ENCODE measurements at regions not wholly inside any gene's neighbourhood (a gene's known extent, or its start where the extent isn't known, plus 50 kb on each side); places are given as distances from the start of the nearest gene placed in this dataset.

- TF ChIP-seq RCOR1 (IDR thresholded peaks at IDR 0.05; ENCODE audit: borderline replicate concordance in 1 of 2, low read depth in 2 of 2, low read length in 2 of 2) (no peak), HNRNPL (IDR thresholded peaks at IDR 0.05; ENCODE audit: low read depth, low read length) (no peak), USF2 (CRISPR knock-in tag; IDR thresholded peaks at IDR 0.05) (no peak), EP300 (IDR thresholded peaks at IDR 0.05; ENCODE audit: low read length) (no peak), EZH2 (IDR thresholded peaks at IDR 0.05; ENCODE audit: borderline replicate concordance, low read depth, low read length) (no peak), ETS1 (conservative IDR thresholded peaks at IDR 0.05; ENCODE audit: control insufficient read depth, low read depth, low read length) (no peak)
- TF ChIP-seq, protein P1, sequence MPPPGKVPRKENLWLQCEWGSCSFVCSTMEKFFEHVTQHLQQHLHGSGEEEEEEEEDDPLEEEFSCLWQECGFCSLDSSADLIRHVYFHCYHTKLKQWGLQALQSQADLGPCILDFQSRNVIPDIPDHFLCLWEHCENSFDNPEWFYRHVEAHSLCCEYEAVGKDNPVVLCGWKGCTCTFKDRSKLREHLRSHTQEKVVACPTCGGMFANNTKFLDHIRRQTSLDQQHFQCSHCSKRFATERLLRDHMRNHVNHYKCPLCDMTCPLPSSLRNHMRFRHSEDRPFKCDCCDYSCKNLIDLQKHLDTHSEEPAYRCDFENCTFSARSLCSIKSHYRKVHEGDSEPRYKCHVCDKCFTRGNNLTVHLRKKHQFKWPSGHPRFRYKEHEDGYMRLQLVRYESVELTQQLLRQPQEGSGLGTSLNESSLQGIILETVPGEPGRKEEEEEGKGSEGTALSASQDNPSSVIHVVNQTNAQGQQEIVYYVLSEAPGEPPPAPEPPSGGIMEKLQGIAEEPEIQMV (tag; conservative IDR thresholded peaks at IDR 0.05; ENCODE audit: low read depth), result no peak
- TF ChIP-seq, protein P2, sequence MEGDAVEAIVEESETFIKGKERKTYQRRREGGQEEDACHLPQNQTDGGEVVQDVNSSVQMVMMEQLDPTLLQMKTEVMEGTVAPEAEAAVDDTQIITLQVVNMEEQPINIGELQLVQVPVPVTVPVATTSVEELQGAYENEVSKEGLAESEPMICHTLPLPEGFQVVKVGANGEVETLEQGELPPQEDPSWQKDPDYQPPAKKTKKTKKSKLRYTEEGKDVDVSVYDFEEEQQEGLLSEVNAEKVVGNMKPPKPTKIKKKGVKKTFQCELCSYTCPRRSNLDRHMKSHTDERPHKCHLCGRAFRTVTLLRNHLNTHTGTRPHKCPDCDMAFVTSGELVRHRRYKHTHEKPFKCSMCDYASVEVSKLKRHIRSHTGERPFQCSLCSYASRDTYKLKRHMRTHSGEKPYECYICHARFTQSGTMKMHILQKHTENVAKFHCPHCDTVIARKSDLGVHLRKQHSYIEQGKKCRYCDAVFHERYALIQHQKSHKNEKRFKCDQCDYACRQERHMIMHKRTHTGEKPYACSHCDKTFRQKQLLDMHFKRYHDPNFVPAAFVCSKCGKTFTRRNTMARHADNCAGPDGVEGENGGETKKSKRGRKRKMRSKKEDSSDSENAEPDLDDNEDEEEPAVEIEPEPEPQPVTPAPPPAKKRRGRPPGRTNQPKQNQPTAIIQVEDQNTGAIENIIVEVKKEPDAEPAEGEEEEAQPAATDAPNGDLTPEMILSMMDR (IDR thresholded peaks at IDR 0.05 in 2 of 3, conservative IDR thresholded peaks at IDR 0.05 in 1 of 3; ENCODE audit: insufficient read depth in 2 of 3, low read depth in 1 of 3, low read length in 3 of 3), result no peak
Measured at GRCh38 chr1:38760562-38760961, 99.0 kb downstream of the RRAGC start.

Data from K562 (cell line).